ENCODE measurements at regions not wholly inside any gene's neighbourhood (a gene's known extent, or its start where the extent isn't known, plus 50 kb on each side); places are given as distances from the start of the nearest gene placed in this dataset.

DNA sequence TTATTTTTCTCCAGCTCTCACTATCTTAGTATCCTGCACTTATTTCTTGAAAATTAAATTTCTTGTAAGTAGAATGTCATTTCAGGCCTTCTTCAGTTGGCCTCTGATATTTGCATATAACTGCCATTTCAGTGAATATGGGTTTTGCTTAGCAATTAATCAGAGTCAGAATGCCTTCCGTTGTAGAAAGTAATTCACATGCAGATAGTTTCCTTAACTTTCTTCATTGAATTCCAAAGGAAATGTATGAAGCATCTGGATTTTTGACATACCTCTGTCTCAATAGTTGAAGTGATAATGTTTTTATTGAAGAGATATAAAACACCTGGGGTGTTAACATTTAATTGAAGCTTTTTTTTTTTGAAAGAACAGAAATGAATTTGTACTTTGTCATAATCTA is 914.1 kb upstream of the NXPH2 start:
- Histone ChIP-seq H3K79me2 (ENCODE audit: low read length) (no peaks in the 10 kb centered on the region), H2AFZ (ENCODE audit: low read length) (no peak overlapping the region), H3K4me2 (ENCODE audit: low read length) (no peak overlapping the region), H3K27ac (ENCODE audit: low read length) (no peak overlapping the region), H3K4me3 (ENCODE audit: low read length) (no peak overlapping the region), H3K27me3 (ENCODE audit: low read length) (no peaks in the 10 kb centered on the region), H3K9ac (ENCODE audit: low read length) (no peak overlapping the region), H3K9me3 (ENCODE audit: low read length) (no peaks in the 10 kb centered on the region), H3F3A (ENCODE audit: low read length, unreplicated experiment) (no peaks in the 10 kb centered on the region), H3K4me1 (ENCODE audit: insufficient read depth, low read length) (no peaks in the 10 kb centered on the region), H3K36me3 (ENCODE audit: low read depth, low read length) (no peaks in the 10 kb centered on the region), H4K20me1 (ENCODE audit: low read length) (no peaks in the 10 kb centered on the region), H3K9me2 (replicated peaks; ENCODE audit: low read length) (no peaks in the 10 kb centered on the region)
- DNase-seq (no peak), ATAC-seq (no peak)
- no TSS peak for BruUV-seq (replicated peaks)
- TF ChIP-seq, protein P1, sequence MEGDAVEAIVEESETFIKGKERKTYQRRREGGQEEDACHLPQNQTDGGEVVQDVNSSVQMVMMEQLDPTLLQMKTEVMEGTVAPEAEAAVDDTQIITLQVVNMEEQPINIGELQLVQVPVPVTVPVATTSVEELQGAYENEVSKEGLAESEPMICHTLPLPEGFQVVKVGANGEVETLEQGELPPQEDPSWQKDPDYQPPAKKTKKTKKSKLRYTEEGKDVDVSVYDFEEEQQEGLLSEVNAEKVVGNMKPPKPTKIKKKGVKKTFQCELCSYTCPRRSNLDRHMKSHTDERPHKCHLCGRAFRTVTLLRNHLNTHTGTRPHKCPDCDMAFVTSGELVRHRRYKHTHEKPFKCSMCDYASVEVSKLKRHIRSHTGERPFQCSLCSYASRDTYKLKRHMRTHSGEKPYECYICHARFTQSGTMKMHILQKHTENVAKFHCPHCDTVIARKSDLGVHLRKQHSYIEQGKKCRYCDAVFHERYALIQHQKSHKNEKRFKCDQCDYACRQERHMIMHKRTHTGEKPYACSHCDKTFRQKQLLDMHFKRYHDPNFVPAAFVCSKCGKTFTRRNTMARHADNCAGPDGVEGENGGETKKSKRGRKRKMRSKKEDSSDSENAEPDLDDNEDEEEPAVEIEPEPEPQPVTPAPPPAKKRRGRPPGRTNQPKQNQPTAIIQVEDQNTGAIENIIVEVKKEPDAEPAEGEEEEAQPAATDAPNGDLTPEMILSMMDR (conservative IDR thresholded peaks at IDR 0.05; ENCODE audit: low read depth, low read length) = no peak
- TF ChIP-seq EZH2 (IDR thresholded peaks at IDR 0.05; ENCODE audit: low read length, unreplicated experiment) (no peak), EZH2phosphoT487 (IDR thresholded peaks at IDR 0.05; ENCODE audit: borderline replicate concordance, low read length) (no peak)
- POLR2A ChIA-PET (ENCODE audit: unreplicated experiment) = no interaction called here
- CTCF ChIA-PET = no interaction called here
- intact Hi-C loops (cut with micrococcal nuclease) = no loop called here

DNA sequence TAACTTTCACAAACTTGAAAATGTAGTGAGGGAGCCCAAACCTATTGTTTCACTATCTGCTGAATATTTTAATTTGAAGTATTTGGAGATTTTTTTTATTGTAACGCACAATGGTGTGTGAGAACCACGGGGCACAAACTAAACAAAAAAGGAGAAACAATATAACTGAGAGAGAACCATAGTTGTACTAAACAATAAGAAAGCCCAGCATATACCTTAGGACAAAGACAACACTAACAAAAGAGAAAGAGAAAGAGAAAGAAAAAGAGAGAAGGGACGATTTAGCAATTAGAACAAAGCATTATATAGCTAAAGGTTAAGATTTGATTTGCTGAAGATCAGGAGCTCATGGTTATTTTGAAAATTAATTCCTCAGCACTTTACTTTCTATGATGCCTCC is 906.0 kb upstream of the NXPH2 start:
- Histone ChIP-seq H3K27me3 (ENCODE audit: low read length) (no peaks in the 10 kb centered on the region), H2AFZ (ENCODE audit: low read length) (no peak overlapping the region), H3K36me3 (ENCODE audit: low read depth, low read length) (no peaks in the 10 kb centered on the region), H4K20me1 (ENCODE audit: low read length) (no peaks in the 10 kb centered on the region), H3K9ac (ENCODE audit: low read length) (no peak overlapping the region), H3K4me2 (ENCODE audit: low read length) (no peak overlapping the region), H3K27ac (ENCODE audit: low read length) (no peak overlapping the region), H3K79me2 (ENCODE audit: low read length) (no peaks in the 10 kb centered on the region), H3K4me1 (ENCODE audit: insufficient read depth, low read length) (peaks cover 17% of the 10 kb centered on the region), H3K4me3 (ENCODE audit: low read length) (no peak overlapping the region), H3F3A (ENCODE audit: low read length, unreplicated experiment) (no peaks in the 10 kb centered on the region), H3K9me3 (ENCODE audit: low read length) (no peaks in the 10 kb centered on the region), H3K9me2 (replicated peaks; ENCODE audit: low read length) (no peaks in the 10 kb centered on the region)
- TF ChIP-seq EZH2phosphoT487 (IDR thresholded peaks at IDR 0.05; ENCODE audit: borderline replicate concordance, low read length) = no peak
- TF ChIP-seq, protein P1 (conservative IDR thresholded peaks at IDR 0.05; ENCODE audit: low read depth, low read length) = no peak
- no peak for TF ChIP-seq EZH2 (IDR thresholded peaks at IDR 0.05; ENCODE audit: low read length, unreplicated experiment)
- no TSS peak for BruUV-seq (replicated peaks)
- DNase-seq = no peak
- POLR2A ChIA-PET (ENCODE audit: unreplicated experiment) = no interaction called here
- ATAC-seq = no peak
- CTCF ChIA-PET = no interaction called here
- intact Hi-C loops (cut with micrococcal nuclease) = no loop called here

DNA sequence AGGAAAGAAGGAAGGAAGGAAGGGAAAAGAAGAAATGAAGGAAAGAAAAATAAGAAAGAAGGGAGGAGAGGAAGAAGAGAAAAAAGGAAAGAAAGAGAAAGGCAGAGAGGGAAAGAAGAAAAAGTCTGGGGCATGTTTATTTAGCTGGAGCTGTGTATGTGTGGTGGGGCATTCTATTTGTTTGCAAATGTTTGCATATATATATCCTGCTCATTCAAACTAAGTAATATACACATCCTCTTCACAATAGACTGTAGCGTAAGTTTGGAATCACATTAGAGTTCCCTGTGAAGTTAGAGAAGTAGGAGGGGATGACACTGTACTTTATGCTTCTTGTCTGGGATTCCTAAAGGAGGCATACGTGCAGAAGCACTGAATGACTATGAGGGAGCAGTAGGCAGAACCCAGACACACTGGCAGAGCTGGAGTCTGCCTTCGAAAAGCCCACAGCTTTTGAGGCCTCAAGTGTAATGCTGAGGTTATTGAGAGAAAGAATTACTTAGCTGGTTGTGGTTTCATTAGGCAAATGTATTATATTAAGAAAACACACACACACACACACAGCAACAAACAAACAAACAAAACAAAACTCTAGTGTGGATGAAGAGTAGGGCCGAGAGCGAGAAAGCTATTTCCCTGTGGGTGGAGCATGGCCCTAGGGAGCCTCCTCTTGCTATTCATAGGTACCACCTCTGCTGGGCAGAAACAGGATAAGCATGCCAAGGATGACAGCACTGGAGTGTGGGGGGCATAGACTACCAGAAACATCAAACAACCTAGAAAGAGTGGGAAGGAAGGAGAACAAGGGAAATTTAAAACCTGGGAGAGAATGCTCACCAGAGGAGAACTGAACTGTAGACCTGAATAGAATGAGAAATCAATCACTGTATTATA is 905.1 kb upstream of the NXPH2 start:
- no peaks in the 10 kb centered on the region for H3K9me3 ChIP-seq (ENCODE audit: low read length)
- TF ChIP-seq EZH2 (IDR thresholded peaks at IDR 0.05; ENCODE audit: low read length, unreplicated experiment) (no peak), EZH2phosphoT487 (IDR thresholded peaks at IDR 0.05; ENCODE audit: borderline replicate concordance, low read length) (no peak)
- TF ChIP-seq, protein P1 (conservative IDR thresholded peaks at IDR 0.05; ENCODE audit: low read depth, low read length) = no peak
- CTCF ChIA-PET = no interaction called here
- 0 out of 2 replicates have a peak overlapping the region, but pooled peaks have one; percentile 24 for H3K9ac ChIP-seq (ENCODE audit: low read length)
- H3F3A ChIP-seq (ENCODE audit: low read length, unreplicated experiment) = no peaks in the 10 kb centered on the region
- POLR2A ChIA-PET (ENCODE audit: unreplicated experiment) = no interaction called here
- peak overlapping the region; percentile 79 for H3K4me2 ChIP-seq (ENCODE audit: low read length)
- H3K4me1 ChIP-seq (ENCODE audit: insufficient read depth, low read length) = peaks cover 17% of the 10 kb centered on the region
- no peaks in the 10 kb centered on the region for H3K79me2 ChIP-seq (ENCODE audit: low read length)
- no peaks in the 10 kb centered on the region for H3K9me2 ChIP-seq (replicated peaks; ENCODE audit: low read length)
- H3K27me3 ChIP-seq (ENCODE audit: low read length) = no peaks in the 10 kb centered on the region
- peak; percentile 67 for ATAC-seq
- H4K20me1 ChIP-seq (ENCODE audit: low read length) = no peaks in the 10 kb centered on the region
- BruUV-seq (replicated peaks) = no TSS peak
- peak overlapping the region; percentile 37 for H3K4me3 ChIP-seq (ENCODE audit: low read length)
- H3K36me3 ChIP-seq (ENCODE audit: low read depth, low read length) = no peaks in the 10 kb centered on the region
- peak overlapping the region; percentile 64 for H3K27ac ChIP-seq (ENCODE audit: low read length)
- H2AFZ ChIP-seq (ENCODE audit: low read length) = peak overlapping the region; percentile 51; the same call in 1 of the 2 replicates
- DNase-seq = peak; percentile 9
- intact Hi-C loops (cut with micrococcal nuclease) = no loop called here
